ENCODE measurements at regions not wholly inside any gene's neighbourhood (a gene's known extent, or its start where the extent isn't known, plus 50 kb on each side); places are given as distances from the start of the nearest gene placed in this dataset.

DNA sequence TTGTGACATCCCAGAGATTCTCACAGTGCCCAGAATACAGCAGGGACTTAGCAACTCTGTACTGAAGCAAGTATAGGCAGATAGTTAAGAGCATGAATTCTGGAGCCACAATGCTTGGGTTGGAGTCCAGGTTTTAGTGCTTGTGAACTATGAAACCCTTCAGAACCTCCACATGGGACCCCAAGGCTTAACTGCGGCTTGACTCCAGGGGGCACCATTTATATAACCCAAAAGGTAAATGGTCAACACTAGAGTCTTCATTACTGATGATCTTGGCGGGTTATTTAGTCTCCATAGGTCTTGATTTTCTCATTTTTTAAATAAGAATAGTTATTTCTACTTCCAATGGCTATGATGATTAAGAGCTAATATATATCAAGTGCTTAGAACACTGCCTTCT lies 390.3 kb downstream of the TAF11L14 start:
- H3F3A ChIP-seq (ENCODE audit: control insufficient read depth, insufficient read depth) = no peaks in the 10 kb centered on the region
- H4K20me1 ChIP-seq (ENCODE audit: control insufficient read depth, insufficient read depth, low read depth, low read length) = no peaks in the 10 kb centered on the region
- H3K4me3 ChIP-seq (ENCODE audit: low read length) = no peak overlapping the region
- H3K4me1 ChIP-seq (ENCODE audit: control insufficient read depth, low read length) = no peaks in the 10 kb centered on the region
- H3K27ac ChIP-seq (ENCODE audit: low read depth, low read length) = no peak overlapping the region
- no peaks in the 10 kb centered on the region for H3K36me3 ChIP-seq (ENCODE audit: control insufficient read depth, low read length)
- TF ChIP-seq, protein P1, sequence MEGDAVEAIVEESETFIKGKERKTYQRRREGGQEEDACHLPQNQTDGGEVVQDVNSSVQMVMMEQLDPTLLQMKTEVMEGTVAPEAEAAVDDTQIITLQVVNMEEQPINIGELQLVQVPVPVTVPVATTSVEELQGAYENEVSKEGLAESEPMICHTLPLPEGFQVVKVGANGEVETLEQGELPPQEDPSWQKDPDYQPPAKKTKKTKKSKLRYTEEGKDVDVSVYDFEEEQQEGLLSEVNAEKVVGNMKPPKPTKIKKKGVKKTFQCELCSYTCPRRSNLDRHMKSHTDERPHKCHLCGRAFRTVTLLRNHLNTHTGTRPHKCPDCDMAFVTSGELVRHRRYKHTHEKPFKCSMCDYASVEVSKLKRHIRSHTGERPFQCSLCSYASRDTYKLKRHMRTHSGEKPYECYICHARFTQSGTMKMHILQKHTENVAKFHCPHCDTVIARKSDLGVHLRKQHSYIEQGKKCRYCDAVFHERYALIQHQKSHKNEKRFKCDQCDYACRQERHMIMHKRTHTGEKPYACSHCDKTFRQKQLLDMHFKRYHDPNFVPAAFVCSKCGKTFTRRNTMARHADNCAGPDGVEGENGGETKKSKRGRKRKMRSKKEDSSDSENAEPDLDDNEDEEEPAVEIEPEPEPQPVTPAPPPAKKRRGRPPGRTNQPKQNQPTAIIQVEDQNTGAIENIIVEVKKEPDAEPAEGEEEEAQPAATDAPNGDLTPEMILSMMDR (IDR thresholded peaks at IDR 0.05; ENCODE audit: low read depth, low read length, poor library complexity, severe bottlenecking) = no peak
- no peak for TF ChIP-seq EZH2phosphoT487 (IDR thresholded peaks at IDR 0.05; ENCODE audit: borderline replicate concordance, low read length)
- H3K27me3 ChIP-seq (ENCODE audit: control insufficient read depth, low read length) = no peaks in the 10 kb centered on the region
- H3K79me2 ChIP-seq (ENCODE audit: control insufficient read depth, low read length) = no peaks in the 10 kb centered on the region
- no peaks in the 10 kb centered on the region for H3K9me3 ChIP-seq (ENCODE audit: control insufficient read depth, insufficient read depth, low read length)
- H3K9me2 ChIP-seq (replicated peaks; ENCODE audit: control insufficient read depth, low read length) = no peaks in the 10 kb centered on the region
- H3K4me2 ChIP-seq (ENCODE audit: low read length) = no peak overlapping the region

DNA sequence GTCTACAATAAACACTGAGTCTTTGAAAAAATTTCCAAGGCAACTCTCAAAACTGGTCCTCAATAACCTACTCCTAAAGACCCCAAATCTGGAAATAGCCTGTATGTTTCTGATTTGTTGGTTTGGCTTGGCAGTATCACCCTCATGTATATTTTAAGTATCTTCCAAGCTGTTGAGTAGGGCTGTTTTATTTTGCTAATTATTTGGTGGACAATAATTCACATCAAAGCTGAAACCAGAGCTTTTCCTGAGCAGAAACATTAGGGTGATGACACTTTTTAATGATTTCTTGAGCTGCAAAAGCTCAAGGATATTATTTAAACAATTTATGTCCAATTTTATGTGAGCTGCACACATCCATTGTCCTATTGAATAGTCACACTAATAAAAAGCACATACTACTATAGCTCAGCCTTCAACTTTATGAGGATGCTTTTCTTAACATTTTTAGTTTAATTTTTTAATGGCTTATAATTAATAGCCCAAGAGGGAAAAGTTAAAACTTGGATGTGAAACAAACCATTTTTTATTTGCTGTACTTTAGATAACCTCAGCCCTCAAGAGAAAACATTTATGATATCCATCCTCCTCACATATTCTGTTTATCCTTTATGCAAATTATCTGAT lies 393.1 kb downstream of the TAF11L14 start:
- H3K4me1 ChIP-seq (ENCODE audit: control insufficient read depth, low read length) = no peaks in the 10 kb centered on the region
- no peak overlapping the region for H3K4me3 ChIP-seq (ENCODE audit: low read length)
- TF ChIP-seq EZH2phosphoT487 (IDR thresholded peaks at IDR 0.05; ENCODE audit: borderline replicate concordance, low read length) = no peak
- TF ChIP-seq, protein P1 (IDR thresholded peaks at IDR 0.05; ENCODE audit: low read depth, low read length, poor library complexity, severe bottlenecking) = no peak
- no peaks in the 10 kb centered on the region for H3K9me3 ChIP-seq (ENCODE audit: control insufficient read depth, insufficient read depth, low read length)
- H3K27ac ChIP-seq (ENCODE audit: low read depth, low read length) = no peak overlapping the region
- no peaks in the 10 kb centered on the region for H4K20me1 ChIP-seq (ENCODE audit: control insufficient read depth, insufficient read depth, low read depth, low read length)
- no peaks in the 10 kb centered on the region for H3F3A ChIP-seq (ENCODE audit: control insufficient read depth, insufficient read depth)
- H3K27me3 ChIP-seq (ENCODE audit: control insufficient read depth, low read length) = no peaks in the 10 kb centered on the region
- no peaks in the 10 kb centered on the region for H3K9me2 ChIP-seq (replicated peaks; ENCODE audit: control insufficient read depth, low read length)
- no peaks in the 10 kb centered on the region for H3K79me2 ChIP-seq (ENCODE audit: control insufficient read depth, low read length)
- H3K4me2 ChIP-seq (ENCODE audit: low read length) = no peak overlapping the region
- no peaks in the 10 kb centered on the region for H3K36me3 ChIP-seq (ENCODE audit: control insufficient read depth, low read length)

DNA sequence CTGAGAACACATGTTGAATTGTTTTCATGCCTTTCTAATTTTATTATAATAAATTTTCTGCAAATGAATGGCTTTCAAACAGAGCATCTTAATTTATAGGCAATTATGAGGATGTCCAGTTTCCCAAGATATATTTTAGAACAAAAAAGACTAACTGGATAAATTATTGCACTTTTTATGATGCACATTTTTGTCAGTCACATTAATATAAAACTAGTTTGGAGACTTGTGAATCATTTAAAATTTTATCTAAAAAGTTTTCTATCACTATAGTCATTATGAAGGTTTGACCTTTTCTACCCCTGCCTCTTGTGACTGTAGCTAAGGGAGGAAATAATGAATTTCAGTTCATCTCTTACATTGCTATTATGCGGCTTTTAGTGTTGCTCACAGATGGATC lies 393.8 kb downstream of the TAF11L14 start:
- no peaks in the 10 kb centered on the region for H3K9me2 ChIP-seq (replicated peaks; ENCODE audit: control insufficient read depth, low read length)
- TF ChIP-seq, protein P1 (IDR thresholded peaks at IDR 0.05; ENCODE audit: low read depth, low read length, poor library complexity, severe bottlenecking) = no peak
- no peak for TF ChIP-seq EZH2phosphoT487 (IDR thresholded peaks at IDR 0.05; ENCODE audit: borderline replicate concordance, low read length)
- no peaks in the 10 kb centered on the region for H3K36me3 ChIP-seq (ENCODE audit: control insufficient read depth, low read length)
- no peaks in the 10 kb centered on the region for H3K27me3 ChIP-seq (ENCODE audit: control insufficient read depth, low read length)
- no peak overlapping the region for H3K4me3 ChIP-seq (ENCODE audit: low read length)
- H3K79me2 ChIP-seq (ENCODE audit: control insufficient read depth, low read length) = no peaks in the 10 kb centered on the region
- H3K9me3 ChIP-seq (ENCODE audit: control insufficient read depth, insufficient read depth, low read length) = no peaks in the 10 kb centered on the region
- H3K4me1 ChIP-seq (ENCODE audit: control insufficient read depth, low read length) = no peaks in the 10 kb centered on the region
- no peak overlapping the region for H3K27ac ChIP-seq (ENCODE audit: low read depth, low read length)
- no peaks in the 10 kb centered on the region for H4K20me1 ChIP-seq (ENCODE audit: control insufficient read depth, insufficient read depth, low read depth, low read length)
- H3K4me2 ChIP-seq (ENCODE audit: low read length) = no peak overlapping the region
- no peaks in the 10 kb centered on the region for H3F3A ChIP-seq (ENCODE audit: control insufficient read depth, insufficient read depth)
